Activated CD4-positive, alpha-beta T cell treated with anti-CD3 and anti-CD28 coated beads, Interleukin-2, Interleukin-4, amounts not matched to agents 100 ng/mL and 50 ng/mL, durations not matched to agents 16 hours and 8 hours (primary cell): ENCODE measurements at regions not wholly inside any gene's neighbourhood (a gene's known extent, or its start where the extent isn't known, plus 50 kb on each side); places are given as distances from the start of the nearest gene placed in this dataset.
"Not testable (repeated sequence)": the region's sequence is repeated elsewhere in the genome, so short reads cannot be mapped to it uniquely, and the experiment has no call there.

ENCODE experiments used
- DNase-seq: peaks from one replicate; pipeline ENCODE4 v3.0.0-alpha.2; 2020; ENCODE audit warnings: low spot score

DNA sequence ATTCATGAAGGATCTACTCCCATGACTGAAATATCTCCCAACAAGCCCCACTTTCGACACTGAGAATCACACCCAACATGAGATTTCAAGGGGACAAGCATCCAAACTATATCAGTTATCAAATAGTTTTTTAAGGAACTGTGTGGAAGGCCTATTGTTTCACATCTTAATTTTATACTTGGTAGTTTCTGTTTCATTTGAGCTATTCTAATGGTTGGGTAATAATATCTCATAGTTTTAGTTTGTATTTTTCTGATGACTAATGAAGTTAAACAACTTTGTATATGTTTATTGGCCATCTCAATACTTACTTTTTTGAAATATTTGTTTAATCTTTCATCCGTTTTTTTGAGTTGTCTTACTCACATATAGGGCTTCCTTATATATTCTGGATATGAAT is 135.0 kb downstream of the SCG2 start:
- DNase-seq = no peak

DNA sequence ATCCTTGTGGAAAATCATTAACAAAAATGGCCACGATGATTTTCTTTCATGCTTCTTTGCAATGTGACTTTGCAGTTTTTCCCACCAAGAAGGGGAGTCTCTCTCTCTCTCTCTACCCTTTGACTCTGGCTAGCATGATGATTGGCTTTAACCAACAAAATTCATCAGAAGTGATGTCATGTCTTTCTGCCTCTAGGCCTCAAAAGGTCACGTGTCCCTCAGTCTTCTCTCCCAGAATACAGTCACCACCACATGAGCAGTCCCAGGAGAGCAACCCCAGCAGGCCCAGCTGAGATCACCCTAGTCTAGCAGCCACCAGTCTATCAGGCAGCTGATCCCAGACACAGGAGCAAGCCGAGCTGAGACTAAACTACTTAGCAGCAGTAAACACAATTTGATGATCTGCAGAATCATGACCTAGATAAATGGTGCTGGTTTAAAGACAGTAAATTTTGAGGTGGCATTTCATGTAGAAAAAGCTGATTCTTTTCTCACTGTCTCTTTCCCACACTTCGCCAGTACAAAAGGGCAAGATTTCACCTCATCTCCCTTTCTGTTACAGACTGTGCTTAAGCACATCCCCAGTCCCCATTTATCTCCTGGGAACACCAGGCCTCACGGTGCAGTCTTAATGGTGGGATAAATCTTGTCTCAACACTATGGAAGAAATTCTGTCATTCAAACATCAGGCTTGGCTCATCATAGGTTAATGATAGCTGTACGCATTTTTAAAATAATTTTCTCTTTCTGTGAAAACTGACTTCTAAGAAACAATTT is 132.7 kb downstream of the SCG2 start:
- no peak for DNase-seq

DNA sequence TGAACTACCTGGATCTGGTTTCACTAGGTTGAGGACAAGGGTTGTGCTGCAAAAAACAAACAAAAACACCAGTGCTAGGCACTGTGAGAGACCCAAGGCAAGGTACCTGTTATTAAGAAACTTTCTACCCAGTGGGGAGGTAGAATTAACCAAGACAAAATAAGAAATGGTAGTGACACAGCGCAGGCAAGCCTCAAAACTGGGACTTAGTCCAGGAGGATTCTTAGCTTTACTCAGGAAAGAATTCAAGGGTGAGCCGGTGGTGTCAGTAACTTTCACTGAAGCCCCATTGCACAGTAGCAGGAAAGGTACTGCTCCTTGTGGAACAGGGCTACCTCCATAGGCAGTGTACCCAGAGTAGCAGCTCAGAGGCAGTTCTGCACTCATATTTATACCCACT is 131.6 kb downstream of the SCG2 start:
- no peak for DNase-seq

DNA sequence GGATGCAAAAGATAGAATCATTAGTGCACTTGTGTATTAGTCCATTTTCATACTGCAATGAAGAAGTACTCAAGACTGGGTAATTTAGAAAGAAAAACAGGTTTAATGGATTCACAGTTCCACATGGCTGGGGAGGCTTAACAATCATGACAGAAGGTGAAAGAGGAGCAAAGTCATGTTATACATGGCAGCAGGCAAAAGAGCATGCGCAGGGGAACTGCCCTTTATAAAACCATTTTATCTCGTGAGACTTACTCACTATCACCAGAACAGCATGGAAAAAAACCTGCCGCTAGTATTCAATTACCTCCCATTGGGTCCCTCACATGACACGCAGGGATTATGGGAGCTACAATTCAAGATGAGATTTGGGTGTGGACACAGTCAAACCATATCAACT is 129.4 kb downstream of the SCG2 start:
- DNase-seq = no peak

DNA sequence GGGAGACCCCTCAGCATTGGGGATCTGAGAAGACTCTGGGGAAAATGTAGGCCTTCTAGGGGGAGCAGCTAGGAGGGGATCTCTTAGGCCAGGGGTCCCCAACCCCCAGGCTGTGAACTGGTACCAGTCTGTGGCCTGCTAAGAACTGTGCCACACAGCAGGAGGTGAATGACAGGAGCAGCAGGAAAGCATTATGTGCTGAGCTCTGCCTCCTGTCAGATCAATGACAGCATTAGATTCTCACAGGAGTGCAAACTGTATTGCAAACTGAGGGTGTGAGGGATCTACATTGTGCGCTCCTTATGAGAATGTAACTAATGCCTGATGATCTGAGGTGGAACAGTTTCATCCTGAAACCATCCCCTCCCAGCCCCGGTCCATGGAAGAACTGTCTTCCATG is 127.3 kb downstream of the SCG2 start:
- DNase-seq = no peak

DNA sequence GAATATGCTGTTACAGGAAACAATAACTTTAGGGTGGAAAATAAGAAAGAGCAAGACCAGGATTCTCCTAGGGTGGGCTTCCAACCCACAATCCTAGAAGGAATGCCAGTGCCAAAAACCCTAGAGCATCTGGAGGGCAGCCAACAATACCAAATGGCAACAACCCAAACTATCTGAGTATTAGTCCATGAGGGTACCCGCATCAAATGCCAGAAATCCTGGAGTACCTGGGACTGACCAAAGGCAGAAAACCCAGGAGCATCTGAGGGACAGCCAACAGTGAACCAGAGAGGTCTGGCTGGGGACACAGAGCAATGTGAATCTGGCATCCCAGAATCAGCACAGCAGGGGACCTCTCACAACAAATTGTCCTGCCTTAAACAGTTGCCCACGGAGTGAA is 126.3 kb downstream of the SCG2 start:
- DNase-seq = no peak

DNA sequence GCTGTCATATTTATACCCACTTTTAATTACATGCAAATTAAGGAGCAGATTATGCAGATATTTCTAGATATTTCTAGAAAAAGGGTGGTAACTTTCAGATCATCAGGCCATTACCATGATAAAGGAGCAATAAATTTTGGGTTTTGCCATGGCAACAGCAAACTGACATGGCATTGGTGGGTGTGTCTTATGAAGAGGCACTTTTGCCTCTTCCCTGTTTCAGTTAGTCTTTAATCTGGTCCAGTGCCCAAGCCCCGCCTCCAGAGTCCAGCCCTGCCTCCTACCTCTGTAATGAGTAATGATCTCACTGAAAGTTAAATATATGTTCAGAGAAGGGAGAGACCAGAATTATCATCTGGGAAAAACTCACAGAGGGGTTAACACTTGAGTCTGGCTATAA is 124.8 kb downstream of the SCG2 start:
- DNase-seq = no peak

DNA sequence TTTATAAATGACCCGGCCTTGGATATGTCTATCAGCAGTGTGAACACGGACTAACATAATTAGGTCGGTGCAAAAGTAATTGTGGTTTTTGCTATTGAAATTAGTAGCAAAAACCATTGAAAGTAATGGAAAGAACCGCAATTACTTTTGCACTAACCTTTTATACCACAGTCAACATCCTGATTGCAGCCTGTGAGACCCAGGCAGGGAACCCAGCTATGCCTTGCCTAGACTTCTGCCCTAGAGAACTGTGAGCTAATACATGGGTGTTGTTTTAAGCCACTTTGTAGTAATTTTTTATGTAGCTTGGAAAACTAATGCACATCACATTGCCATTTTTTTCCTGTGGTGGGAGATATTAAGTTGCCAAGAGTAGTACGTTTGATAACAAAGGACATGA is 120.7 kb downstream of the SCG2 start:
- DNase-seq = no peak

DNA sequence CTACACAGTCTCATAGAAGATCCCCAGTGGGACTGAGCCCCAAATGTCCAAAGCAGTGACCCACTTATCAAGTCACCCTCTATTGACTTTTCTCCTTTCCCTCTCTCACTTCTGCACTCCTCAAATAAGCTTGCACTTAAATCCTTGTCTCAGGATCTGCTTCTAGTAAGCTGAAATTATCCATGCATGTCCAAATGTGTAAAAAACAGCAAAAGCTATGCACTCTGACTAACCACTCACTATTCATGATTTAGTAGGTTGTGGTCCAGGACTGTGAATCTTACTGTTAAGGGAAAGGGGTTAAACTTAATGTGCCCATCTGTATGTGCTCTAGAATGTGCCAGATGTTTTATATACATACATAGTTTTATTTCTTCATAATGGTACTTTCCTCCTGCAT is 115.4 kb downstream of the SCG2 start:
- DNase-seq = no peak

DNA sequence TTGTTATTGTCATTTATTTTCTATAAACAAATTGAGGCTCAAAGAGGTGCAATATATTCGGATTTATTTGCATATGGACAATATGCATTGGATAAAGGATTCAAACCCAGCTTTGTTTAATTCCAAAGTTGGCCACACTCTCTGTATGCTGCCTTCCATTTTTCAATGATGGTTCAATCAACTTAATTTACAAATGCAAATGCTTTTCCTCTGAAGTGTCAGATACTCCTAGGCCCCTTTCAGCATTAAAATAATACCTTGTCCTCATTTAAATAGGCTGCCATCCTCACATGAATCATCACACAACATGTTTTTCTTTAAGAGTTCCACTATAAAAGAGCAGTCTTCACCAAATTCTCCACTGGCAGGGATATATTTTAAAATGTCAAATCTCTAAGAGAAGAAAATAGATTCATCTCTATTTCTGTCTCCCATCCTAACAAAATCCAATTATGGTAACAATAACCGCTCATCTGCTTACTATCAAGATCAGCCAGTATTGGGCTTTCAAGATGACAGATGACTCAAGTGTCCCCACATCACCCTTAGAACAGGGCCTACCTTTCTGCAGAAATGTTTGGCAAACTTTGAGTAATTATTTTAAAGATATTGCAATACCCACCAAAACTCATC is 114.8 kb downstream of the SCG2 start:
- no peak for DNase-seq

DNA sequence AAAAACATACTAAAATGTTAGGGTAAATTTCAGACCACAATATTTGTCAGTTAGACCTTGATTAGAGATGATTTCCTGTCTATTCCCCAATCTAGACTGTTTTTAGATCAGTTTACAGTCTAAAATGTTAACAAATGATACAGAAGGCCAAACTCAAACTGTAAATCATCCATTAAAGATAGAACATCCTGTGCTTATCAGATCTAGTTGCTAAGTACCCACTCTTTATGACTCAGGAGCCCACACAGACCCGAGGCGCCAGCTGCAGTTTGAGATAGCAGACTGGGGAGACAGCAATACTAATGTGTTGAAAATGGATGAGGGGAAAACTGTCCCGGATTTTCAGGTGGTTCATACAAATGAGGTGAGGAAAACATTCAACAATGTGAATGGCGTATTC is 113.3 kb downstream of the SCG2 start:
- peak; percentile 1 for DNase-seq

DNA sequence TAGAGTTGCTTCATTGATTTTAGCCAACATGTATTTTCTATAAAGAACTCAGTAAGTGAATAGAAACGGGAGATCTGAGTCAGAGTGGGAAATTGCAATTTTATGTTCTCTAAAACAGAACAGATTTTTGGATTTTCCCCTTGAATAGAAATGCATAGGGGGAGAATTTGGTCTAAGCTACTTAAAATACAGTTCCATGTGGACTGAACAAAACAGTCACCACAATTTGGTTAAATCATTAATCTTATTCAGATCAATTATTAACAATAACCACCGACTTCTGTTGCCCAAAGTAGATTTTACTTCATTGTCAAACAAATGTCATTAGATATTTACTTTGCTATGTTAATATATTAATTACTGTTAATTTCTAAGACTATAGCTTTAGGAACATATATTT is 107.7 kb downstream of the SCG2 start:
- DNase-seq = no peak

DNA sequence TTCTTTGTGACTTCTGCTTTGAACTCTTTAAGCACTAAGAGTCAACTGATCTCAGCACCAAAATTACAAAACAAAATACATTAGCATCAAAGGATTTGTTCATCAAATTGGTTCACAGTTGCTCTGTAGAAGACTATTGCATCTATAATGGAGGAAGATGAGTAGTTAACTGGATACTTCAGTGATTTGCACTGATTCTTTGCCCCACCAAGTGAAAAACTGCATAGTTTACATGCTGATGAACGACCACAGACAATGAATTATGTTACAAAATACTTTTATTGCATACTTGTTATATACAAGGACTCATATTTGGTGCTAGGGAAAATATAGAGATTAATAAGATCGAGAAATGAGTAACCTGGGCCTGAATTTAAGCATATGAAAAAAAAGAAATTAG is 107.2 kb downstream of the SCG2 start:
- DNase-seq = no peak

DNA sequence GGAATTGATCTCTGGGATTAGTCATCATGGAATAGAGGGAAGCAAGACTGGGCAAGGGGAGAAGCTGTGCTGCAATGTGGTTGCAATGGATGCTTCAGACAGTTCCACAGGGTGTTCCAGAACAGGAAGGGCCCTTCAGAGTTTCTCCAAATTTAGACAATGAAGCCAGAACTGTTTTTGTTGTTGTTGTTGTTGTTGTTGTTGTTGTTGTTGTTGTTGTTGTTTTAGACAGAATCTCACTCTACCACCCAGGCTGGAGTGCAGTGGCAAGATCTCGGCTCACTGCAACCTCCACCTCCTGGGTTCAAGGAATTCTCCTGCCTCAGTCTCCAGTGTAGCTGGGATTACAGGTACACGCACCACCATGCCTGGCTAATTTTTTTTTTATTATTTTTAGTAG is 105.3 kb downstream of the SCG2 start:
- not testable (repeated sequence) for DNase-seq

DNA sequence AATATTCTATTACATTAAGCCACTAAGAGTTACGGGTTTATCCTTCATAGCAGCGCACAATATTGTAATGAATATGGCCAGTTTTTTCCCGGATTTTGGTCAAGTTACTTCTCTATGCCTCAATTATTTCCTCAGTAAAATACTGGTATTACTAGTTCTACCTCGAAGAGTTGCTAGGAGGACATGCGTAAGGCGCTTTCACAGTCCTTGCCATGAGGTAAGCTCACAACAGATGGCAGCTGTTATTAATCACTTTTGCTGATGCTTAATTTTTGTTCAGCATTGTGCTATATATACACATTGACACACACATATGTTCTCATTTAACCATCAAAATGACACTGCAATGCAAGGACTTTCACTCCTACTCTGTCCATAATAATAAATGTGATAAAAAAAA is 101.5 kb downstream of the SCG2 start:
- DNase-seq = no peak

DNA sequence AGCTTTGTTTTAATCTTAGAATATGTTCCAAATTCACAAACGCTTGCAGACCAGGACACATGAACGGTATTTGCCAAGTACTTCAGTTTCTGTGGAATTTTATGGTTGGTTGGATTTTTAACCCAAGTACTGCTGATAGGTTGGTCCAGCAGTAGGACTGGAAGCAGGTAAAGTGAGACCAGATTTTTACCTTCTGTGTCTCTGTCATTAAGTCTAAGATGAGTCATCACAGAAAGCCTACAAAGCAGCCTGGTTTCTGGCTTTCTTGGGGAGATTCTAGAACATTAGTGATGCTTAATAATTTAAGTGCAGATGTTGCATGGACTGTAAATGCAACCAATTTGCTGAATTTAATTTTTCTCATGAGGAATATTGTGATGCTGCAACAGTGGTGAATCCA is 100.5 kb downstream of the SCG2 start:
- no peak for DNase-seq

DNA sequence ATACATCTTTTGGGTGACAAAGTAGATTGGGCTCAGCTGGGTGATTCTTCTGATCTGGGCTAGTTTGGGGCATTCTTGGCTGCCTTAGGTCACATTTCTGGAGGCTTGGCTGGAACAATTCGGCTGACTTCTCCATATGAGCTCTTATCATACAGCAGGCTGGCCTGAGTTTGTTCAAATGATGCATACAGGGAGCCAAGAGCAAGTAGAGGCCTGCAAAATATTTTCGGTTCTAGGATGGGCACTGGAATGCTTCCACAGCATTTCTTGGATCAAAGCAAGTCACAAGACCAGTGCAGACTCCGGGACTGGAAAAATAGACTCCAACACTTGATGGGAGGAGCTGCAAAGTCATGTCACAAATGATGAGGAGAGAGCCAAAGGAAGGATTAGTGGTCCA is 98.4 kb downstream of the SCG2 start:
- DNase-seq = no peak

DNA sequence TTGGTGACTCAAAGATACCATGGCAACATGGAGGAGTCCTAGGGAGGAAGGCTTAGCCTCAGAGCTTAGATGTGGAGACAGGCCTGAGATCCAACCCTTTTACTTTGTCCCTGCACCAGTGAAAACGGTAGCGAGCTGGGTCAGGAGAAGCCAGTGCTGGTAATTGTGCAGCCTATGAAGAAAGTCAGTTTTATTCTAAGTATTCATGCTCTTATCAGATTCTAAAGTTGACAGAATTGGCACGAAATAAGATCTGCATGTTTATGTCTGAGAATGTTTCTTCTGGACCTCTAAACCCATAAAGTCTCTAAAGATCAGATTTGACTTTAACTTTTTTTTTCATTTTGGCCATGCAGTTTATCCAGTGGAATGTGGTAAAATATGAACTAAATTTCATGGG is 93.8 kb downstream of the SCG2 start:
- no peak for DNase-seq

DNA sequence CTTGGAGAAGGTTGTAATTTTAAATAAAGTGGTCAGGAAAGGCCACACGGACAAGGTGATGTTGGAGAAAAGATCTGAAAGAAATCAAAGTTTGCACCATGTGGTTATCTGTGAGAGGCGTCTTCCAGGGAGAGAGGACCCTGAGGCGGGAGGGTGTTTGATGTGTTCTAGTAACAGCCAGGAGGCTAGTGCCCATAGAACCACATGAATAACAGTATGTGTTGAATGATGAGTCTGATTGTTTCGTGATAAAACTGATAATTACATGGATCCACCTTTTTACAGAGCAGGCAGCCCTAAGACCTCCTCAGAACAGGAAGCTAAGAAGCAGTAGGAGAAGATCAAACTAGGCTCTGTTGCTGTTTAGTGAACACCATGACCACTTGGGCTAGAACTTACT is 91.4 kb downstream of the SCG2 start:
- DNase-seq = no peak

DNA sequence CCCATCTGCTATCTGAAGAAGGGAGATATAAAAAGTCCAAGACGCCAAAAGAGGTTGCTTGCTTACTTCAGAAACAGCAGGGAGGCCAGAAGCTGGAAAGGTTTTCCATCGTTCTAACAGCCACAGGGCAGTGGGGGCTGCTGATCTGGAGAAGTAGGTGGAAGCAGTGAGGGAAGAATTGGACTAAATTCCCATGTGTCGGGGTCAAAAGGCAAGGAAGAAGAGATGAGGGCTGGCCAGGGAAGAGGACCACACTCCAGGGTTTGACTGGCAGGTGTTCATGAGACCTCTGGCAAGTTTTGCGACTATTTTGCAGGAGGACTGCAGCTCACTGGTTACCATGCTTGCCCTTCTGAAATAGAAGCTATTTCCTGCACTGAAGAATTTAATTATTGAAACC is 91.0 kb downstream of the SCG2 start:
- DNase-seq = no peak

DNA sequence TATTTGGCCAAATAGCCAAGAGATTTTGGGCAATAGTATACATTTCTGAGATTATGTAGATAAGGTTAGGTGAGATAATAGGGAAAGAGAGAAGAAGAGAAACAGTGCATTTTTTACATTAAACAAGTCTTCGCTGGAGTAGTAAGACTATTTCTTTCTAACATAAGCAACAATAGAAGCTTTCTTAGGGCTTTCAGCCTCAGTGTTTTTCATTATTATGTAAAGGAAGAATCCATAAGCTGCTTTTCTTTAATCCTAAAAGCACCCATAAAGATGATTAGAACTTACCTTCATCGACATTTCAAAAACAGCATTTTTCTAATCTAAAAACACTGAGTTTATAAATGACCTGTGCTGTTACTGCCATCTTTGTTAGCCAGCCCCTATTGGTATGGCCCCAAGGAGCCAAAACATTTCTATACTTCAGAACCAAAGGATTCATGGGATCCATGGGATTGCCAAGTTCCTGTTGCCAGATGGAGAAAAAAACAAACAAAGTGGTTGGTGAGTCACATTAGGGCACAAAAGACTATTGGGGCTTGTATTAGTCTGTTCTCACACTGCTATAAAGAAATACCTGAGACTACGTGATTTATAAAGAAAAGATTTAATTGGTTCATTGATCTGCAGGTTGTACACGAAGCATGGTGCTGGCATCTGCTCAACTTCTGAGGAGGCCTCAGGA is 88.2 kb downstream of the SCG2 start:
- DNase-seq = no peak

DNA sequence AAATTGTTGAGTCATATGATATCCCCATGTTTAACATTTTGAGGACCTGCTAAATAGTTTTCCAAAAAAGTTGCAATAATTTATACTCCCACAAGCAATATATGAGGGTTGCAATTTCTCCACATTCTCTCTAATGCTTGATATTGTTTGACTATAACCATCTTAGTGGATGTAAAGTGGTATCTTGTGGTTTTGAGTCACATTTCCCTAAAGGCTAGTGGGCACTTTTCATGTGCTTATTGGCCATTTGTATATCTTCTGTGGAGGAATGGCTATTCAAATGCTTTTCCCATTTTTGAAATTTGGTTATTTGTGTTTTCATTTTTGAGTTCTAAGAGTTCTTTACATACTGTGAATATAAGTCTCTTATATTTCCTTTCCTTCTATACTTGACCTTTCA is 82.7 kb downstream of the SCG2 start:
- DNase-seq = no peak

DNA sequence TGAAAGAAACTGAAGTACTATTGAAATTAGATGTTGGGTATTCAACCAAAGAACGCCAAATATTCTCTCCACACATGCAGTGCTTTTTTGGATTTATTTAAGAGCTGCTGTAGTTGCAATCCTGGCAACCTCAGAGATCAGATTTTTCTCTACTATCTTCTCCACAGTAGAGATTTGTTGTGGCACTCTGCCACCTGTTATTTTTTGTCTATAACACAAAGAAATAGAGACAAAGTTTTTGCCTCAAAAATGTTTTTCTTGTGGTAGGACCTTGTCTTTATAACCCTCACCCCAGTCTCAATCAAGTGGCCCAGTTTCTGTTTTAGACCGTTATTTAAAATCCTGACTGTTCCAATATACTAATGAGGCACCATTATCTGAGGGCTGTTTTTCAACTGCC is 79.4 kb downstream of the SCG2 start:
- DNase-seq = no peak

DNA sequence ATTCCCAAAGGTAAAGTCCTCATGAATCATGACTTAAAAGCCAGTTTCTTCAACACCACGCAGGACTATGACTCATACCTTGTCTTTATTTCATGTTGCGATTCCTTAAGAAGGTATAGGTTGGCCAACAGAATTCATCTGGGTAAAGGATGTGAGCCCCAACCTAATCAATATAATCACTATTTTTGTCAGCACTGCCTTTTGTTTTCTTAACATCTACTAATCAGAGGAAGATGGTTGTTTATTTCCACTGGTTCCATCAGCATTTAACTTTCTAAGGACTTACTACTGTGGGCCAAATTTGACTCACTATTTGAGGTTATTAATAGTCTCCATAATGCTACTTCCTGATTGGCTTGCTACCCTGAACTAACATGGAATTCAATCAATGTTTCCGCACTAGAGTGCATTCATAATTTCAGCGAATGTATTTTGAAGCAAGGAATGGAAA is 78.6 kb downstream of the SCG2 start:
- no peak for DNase-seq
